ENCODE measurements at regions not wholly inside any gene's neighbourhood (a gene's known extent, or its start where the extent isn't known, plus 50 kb on each side); places are given as distances from the start of the nearest gene placed in this dataset.

- no peak for TF ChIP-seq ZFP3 (tag by site-specific recombination; IDR thresholded peaks at IDR 0.05; ENCODE audit: low read depth)
- no peak for TF ChIP-seq ZNF624 (tag by site-specific recombination; IDR thresholded peaks at IDR 0.05)
- no peak for TF ChIP-seq GFI1B (tag by site-specific recombination; IDR thresholded peaks at IDR 0.05)
- TF ChIP-seq ZNF513 (tag by site-specific recombination; IDR thresholded peaks at IDR 0.05): no peak
- TF ChIP-seq MZF1 (tag by site-specific recombination; IDR thresholded peaks at IDR 0.05; ENCODE audit: borderline replicate concordance): no peak
- TF ChIP-seq ZNF645 (tag by site-specific recombination; IDR thresholded peaks at IDR 0.05): no peak
- TF ChIP-seq CTCF (tag by site-specific recombination; IDR thresholded peaks at IDR 0.05): no peak
- TF ChIP-seq ZFHX2 (tag by site-specific recombination; conservative IDR thresholded peaks at IDR 0.05): no peak
Observed at GRCh38 chr13:74062933-74063332, 71.3 kb downstream of the KLF12 start.

All from HEK293 (cell line).